Loucy (cell line): ENCODE measurements at regions not wholly inside any gene's neighbourhood (a gene's known extent, or its start where the extent isn't known, plus 50 kb on each side); places are given as distances from the start of the nearest gene placed in this dataset.

Experiments used
- EZH2phosphoT487 ChIP-seq: fragments of 200-600 bp; IDR thresholded peaks from 2 replicates; pipeline ENCODE4 v1.6.1; 2018; ENCODE audit warnings: antibody characterized with exemption, mild to moderate bottlenecking, moderate library complexity, borderline replicate concordance
- TF ChIP-seq, protein P1 (sequence below): fragments of 200-600 bp; sonication (generic); conservative IDR thresholded peaks from 2 replicates; pipeline ENCODE4 v1.5.1; 2014; ENCODE audit warnings: mild to moderate bottlenecking, antibody characterized with exemption, low read length

DNA sequence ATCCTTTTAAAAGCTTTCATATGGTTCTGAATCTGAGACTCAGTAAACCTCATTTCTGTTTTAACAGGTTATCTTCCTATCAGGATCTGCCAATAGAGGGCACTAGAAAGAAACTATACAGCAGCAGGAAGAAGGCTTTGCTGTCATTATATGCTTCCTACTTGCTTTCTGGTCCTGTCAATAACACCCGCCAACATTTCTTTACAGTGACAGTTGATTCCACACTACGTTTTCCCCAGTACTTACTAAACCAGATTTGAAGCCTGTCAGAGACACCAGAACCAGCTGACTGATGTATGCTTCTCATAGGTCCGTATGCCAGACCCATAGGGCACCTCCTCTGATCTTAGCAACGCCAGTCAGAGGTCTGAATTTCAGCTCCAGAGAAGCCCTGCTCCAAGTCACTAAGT, 341.0 kb upstream of the NEGR1 start:
- TF ChIP-seq, protein P1, sequence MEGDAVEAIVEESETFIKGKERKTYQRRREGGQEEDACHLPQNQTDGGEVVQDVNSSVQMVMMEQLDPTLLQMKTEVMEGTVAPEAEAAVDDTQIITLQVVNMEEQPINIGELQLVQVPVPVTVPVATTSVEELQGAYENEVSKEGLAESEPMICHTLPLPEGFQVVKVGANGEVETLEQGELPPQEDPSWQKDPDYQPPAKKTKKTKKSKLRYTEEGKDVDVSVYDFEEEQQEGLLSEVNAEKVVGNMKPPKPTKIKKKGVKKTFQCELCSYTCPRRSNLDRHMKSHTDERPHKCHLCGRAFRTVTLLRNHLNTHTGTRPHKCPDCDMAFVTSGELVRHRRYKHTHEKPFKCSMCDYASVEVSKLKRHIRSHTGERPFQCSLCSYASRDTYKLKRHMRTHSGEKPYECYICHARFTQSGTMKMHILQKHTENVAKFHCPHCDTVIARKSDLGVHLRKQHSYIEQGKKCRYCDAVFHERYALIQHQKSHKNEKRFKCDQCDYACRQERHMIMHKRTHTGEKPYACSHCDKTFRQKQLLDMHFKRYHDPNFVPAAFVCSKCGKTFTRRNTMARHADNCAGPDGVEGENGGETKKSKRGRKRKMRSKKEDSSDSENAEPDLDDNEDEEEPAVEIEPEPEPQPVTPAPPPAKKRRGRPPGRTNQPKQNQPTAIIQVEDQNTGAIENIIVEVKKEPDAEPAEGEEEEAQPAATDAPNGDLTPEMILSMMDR = peak; percentile 80
- TF ChIP-seq EZH2phosphoT487 = no peak
